ENCODE measurements at regions not wholly inside any gene's neighbourhood (a gene's known extent, or its start where the extent isn't known, plus 50 kb on each side); places are given as distances from the start of the nearest gene placed in this dataset.

- H3K4me3 ChIP-seq (ENCODE audit: low read depth, low read length): no peak overlapping the region
- H3K27me3 ChIP-seq (ENCODE audit: control insufficient read depth, insufficient read depth, low read length): no peaks in the 10 kb centered on the region
- H3K9me3 ChIP-seq (ENCODE audit: control insufficient read depth, insufficient read depth, low read length): no peaks in the 10 kb centered on the region
- no peaks in the 10 kb centered on the region for H3K4me1 ChIP-seq (ENCODE audit: control insufficient read depth, insufficient read depth, low read length)
- no peaks in the 10 kb centered on the region for H3K36me3 ChIP-seq (ENCODE audit: control insufficient read depth, insufficient read depth, low read length)
- no peak overlapping the region for H3K9ac ChIP-seq (ENCODE audit: low read depth, low read length)
Measured at GRCh38 chr20:12860619-12861247, 148.0 kb upstream of the SPTLC3 start.

GRCh38 chr20:12869669-12870068 lies 139.1 kb upstream of the SPTLC3 start:
- no peaks in the 10 kb centered on the region for H3K27me3 ChIP-seq (ENCODE audit: control insufficient read depth, insufficient read depth, low read length)
- H3K36me3 ChIP-seq (ENCODE audit: control insufficient read depth, insufficient read depth, low read length): no peaks in the 10 kb centered on the region
- H3K4me3 ChIP-seq (ENCODE audit: low read depth, low read length): no peak overlapping the region
- H3K9ac ChIP-seq (ENCODE audit: low read depth, low read length): no peak overlapping the region
- H3K9me3 ChIP-seq (ENCODE audit: control insufficient read depth, insufficient read depth, low read length): no peaks in the 10 kb centered on the region
- no peaks in the 10 kb centered on the region for H3K4me1 ChIP-seq (ENCODE audit: control insufficient read depth, insufficient read depth, low read length)

GRCh38 chr20:12870588-12870987 lies 138.2 kb upstream of the SPTLC3 start:
- no peak overlapping the region for H3K9ac ChIP-seq (ENCODE audit: low read depth, low read length)
- H3K4me3 ChIP-seq (ENCODE audit: low read depth, low read length): no peak overlapping the region
- H3K9me3 ChIP-seq (ENCODE audit: control insufficient read depth, insufficient read depth, low read length): no peaks in the 10 kb centered on the region
- H3K4me1 ChIP-seq (ENCODE audit: control insufficient read depth, insufficient read depth, low read length): peaks cover 5% of the 10 kb centered on the region
- H3K27me3 ChIP-seq (ENCODE audit: control insufficient read depth, insufficient read depth, low read length): no peaks in the 10 kb centered on the region
- H3K36me3 ChIP-seq (ENCODE audit: control insufficient read depth, insufficient read depth, low read length): no peaks in the 10 kb centered on the region

- Histone ChIP-seq H3K4me1 (ENCODE audit: control insufficient read depth, insufficient read depth, low read length) (peaks cover 8% of the 10 kb centered on the region), H3K9me3 (ENCODE audit: control insufficient read depth, insufficient read depth, low read length) (no peaks in the 10 kb centered on the region), H3K27me3 (ENCODE audit: control insufficient read depth, insufficient read depth, low read length) (no peaks in the 10 kb centered on the region), H3K36me3 (ENCODE audit: control insufficient read depth, insufficient read depth, low read length) (no peaks in the 10 kb centered on the region), H3K4me3 (ENCODE audit: low read depth, low read length) (no peak overlapping the region), H3K9ac (ENCODE audit: low read depth, low read length) (no peak overlapping the region)
Measured at GRCh38 chr20:12874933-12875332, 133.8 kb upstream of the SPTLC3 start.

- H3K4me3 ChIP-seq (ENCODE audit: low read depth, low read length): no peak overlapping the region
- H3K36me3 ChIP-seq (ENCODE audit: control insufficient read depth, insufficient read depth, low read length): no peaks in the 10 kb centered on the region
- no peaks in the 10 kb centered on the region for H3K27me3 ChIP-seq (ENCODE audit: control insufficient read depth, insufficient read depth, low read length)
- H3K9ac ChIP-seq (ENCODE audit: low read depth, low read length): no peak overlapping the region
- H3K4me1 ChIP-seq (ENCODE audit: control insufficient read depth, insufficient read depth, low read length): peaks cover 8% of the 10 kb centered on the region
- no peaks in the 10 kb centered on the region for H3K9me3 ChIP-seq (ENCODE audit: control insufficient read depth, insufficient read depth, low read length)
Measured at GRCh38 chr20:12875510-12875909, 133.3 kb upstream of the SPTLC3 start.

- Histone ChIP-seq H3K36me3 (ENCODE audit: control insufficient read depth, insufficient read depth, low read length) (no peaks in the 10 kb centered on the region), H3K4me1 (ENCODE audit: control insufficient read depth, insufficient read depth, low read length) (no peaks in the 10 kb centered on the region), H3K27me3 (ENCODE audit: control insufficient read depth, insufficient read depth, low read length) (no peaks in the 10 kb centered on the region), H3K9ac (ENCODE audit: low read depth, low read length) (no peak overlapping the region), H3K4me3 (ENCODE audit: low read depth, low read length) (no peak overlapping the region), H3K9me3 (ENCODE audit: control insufficient read depth, insufficient read depth, low read length) (no peaks in the 10 kb centered on the region)
Measured at GRCh38 chr20:12882832-12883506, 125.8 kb upstream of the SPTLC3 start.

GRCh38 chr20:12883507-12883885 lies 125.3 kb upstream of the SPTLC3 start:
- Histone ChIP-seq H3K4me1 (ENCODE audit: control insufficient read depth, insufficient read depth, low read length) (no peaks in the 10 kb centered on the region), H3K4me3 (ENCODE audit: low read depth, low read length) (no peak overlapping the region), H3K9me3 (ENCODE audit: control insufficient read depth, insufficient read depth, low read length) (no peaks in the 10 kb centered on the region), H3K27me3 (ENCODE audit: control insufficient read depth, insufficient read depth, low read length) (no peaks in the 10 kb centered on the region), H3K9ac (ENCODE audit: low read depth, low read length) (no peak overlapping the region), H3K36me3 (ENCODE audit: control insufficient read depth, insufficient read depth, low read length) (no peaks in the 10 kb centered on the region)

- H3K9me3 ChIP-seq (ENCODE audit: control insufficient read depth, insufficient read depth, low read length): no peaks in the 10 kb centered on the region
- H3K36me3 ChIP-seq (ENCODE audit: control insufficient read depth, insufficient read depth, low read length): no peaks in the 10 kb centered on the region
- H3K4me1 ChIP-seq (ENCODE audit: control insufficient read depth, insufficient read depth, low read length): no peaks in the 10 kb centered on the region
- H3K4me3 ChIP-seq (ENCODE audit: low read depth, low read length): no peak overlapping the region
- no peak overlapping the region for H3K9ac ChIP-seq (ENCODE audit: low read depth, low read length)
- no peaks in the 10 kb centered on the region for H3K27me3 ChIP-seq (ENCODE audit: control insufficient read depth, insufficient read depth, low read length)
Measured at GRCh38 chr20:12886618-12887363, 122.0 kb upstream of the SPTLC3 start.

GRCh38 chr20:12891643-12892042 lies 117.1 kb upstream of the SPTLC3 start:
- H3K4me1 ChIP-seq (ENCODE audit: control insufficient read depth, insufficient read depth, low read length): peaks cover 5% of the 10 kb centered on the region
- H3K27me3 ChIP-seq (ENCODE audit: control insufficient read depth, insufficient read depth, low read length): no peaks in the 10 kb centered on the region
- H3K9ac ChIP-seq (ENCODE audit: low read depth, low read length): no peak overlapping the region

GRCh38 chr20:12893019-12893418 lies 115.8 kb upstream of the SPTLC3 start:
- Histone ChIP-seq H3K36me3 (ENCODE audit: control insufficient read depth, insufficient read depth, low read length) (no peaks in the 10 kb centered on the region), H3K27me3 (ENCODE audit: control insufficient read depth, insufficient read depth, low read length) (no peaks in the 10 kb centered on the region), H3K4me3 (ENCODE audit: low read depth, low read length) (no peak overlapping the region), H3K9me3 (ENCODE audit: control insufficient read depth, insufficient read depth, low read length) (no peaks in the 10 kb centered on the region), H3K9ac (ENCODE audit: low read depth, low read length) (no peak overlapping the region), H3K4me1 (ENCODE audit: control insufficient read depth, insufficient read depth, low read length) (peaks cover 5% of the 10 kb centered on the region)

More at GRCh38 chr20:12891643-12892042, 117.1 kb upstream of the SPTLC3 start:
- Histone ChIP-seq H3K4me3 (ENCODE audit: low read depth, low read length) (no peak overlapping the region), H3K9me3 (ENCODE audit: control insufficient read depth, insufficient read depth, low read length) (no peaks in the 10 kb centered on the region), H3K36me3 (ENCODE audit: control insufficient read depth, insufficient read depth, low read length) (no peaks in the 10 kb centered on the region)

- no peaks in the 10 kb centered on the region for H3K36me3 ChIP-seq (ENCODE audit: control insufficient read depth, insufficient read depth, low read length)
- peaks cover 5% of the 10 kb centered on the region for H3K4me1 ChIP-seq (ENCODE audit: control insufficient read depth, insufficient read depth, low read length)
- H3K9me3 ChIP-seq (ENCODE audit: control insufficient read depth, insufficient read depth, low read length): no peaks in the 10 kb centered on the region
- H3K4me3 ChIP-seq (ENCODE audit: low read depth, low read length): no peak overlapping the region
- no peaks in the 10 kb centered on the region for H3K27me3 ChIP-seq (ENCODE audit: control insufficient read depth, insufficient read depth, low read length)
- no peak overlapping the region for H3K9ac ChIP-seq (ENCODE audit: low read depth, low read length)
Measured at GRCh38 chr20:12893653-12894052, 115.1 kb upstream of the SPTLC3 start.

- H3K27me3 ChIP-seq (ENCODE audit: control insufficient read depth, insufficient read depth, low read length): no peaks in the 10 kb centered on the region
Measured at GRCh38 chr20:12894089-12894488, 114.7 kb upstream of the SPTLC3 start.

More at GRCh38 chr20:12894089-12894488, 114.7 kb upstream of the SPTLC3 start:
- no peaks in the 10 kb centered on the region for H3K36me3 ChIP-seq (ENCODE audit: control insufficient read depth, insufficient read depth, low read length)
- peaks cover 5% of the 10 kb centered on the region for H3K4me1 ChIP-seq (ENCODE audit: control insufficient read depth, insufficient read depth, low read length)
- H3K4me3 ChIP-seq (ENCODE audit: low read depth, low read length): no peak overlapping the region
- H3K9me3 ChIP-seq (ENCODE audit: control insufficient read depth, insufficient read depth, low read length): no peaks in the 10 kb centered on the region
- no peak overlapping the region for H3K9ac ChIP-seq (ENCODE audit: low read depth, low read length)
